SH-SY5Y (cell line): ENCODE measurements at regions not wholly inside any gene's neighbourhood (a gene's known extent, or its start where the extent isn't known, plus 50 kb on each side); places are given as distances from the start of the nearest gene placed in this dataset.

ENCODE experiments used
- GATA2 ChIP-seq: IDR thresholded peaks from 2 replicates; pipeline ENCODE4 v1.6.1; 2011; ENCODE audit warnings: mild to moderate bottlenecking, low read depth, low read length
- GATA3 ChIP-seq: IDR thresholded peaks from 2 replicates; pipeline ENCODE4 v1.6.1; 2011; ENCODE audit warnings: low read depth, mild to moderate bottlenecking, low read length, moderate library complexity

DNA sequence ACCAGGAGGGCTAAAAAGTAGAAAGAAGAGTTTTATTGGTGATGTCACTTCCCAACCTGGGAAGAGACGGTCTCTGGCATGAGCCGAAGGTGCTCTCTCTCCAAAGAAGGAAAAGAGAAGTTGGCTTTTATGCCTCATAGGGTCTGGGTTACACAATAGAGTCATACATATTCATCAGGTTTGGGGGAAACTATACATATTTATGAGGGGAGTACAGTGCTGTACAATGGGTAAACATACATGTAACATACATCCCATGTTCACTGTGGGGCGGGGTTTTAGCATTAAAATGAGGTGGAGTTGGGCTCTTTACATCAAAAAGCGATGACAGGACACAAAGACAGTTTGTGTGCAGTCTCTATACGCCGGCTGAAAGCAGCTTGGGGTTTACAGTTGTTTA lies 701.7 kb downstream of the TYW1 start:
- TF ChIP-seq GATA2: no peak
- TF ChIP-seq GATA3: no peak
